ENCODE measurements at regions not wholly inside any gene's neighbourhood (a gene's known extent, or its start where the extent isn't known, plus 50 kb on each side); places are given as distances from the start of the nearest gene placed in this dataset.
"Not testable (repeated sequence)": the region's sequence is repeated elsewhere in the genome, so short reads cannot be mapped to it uniquely, and the experiment has no call there.

DNA sequence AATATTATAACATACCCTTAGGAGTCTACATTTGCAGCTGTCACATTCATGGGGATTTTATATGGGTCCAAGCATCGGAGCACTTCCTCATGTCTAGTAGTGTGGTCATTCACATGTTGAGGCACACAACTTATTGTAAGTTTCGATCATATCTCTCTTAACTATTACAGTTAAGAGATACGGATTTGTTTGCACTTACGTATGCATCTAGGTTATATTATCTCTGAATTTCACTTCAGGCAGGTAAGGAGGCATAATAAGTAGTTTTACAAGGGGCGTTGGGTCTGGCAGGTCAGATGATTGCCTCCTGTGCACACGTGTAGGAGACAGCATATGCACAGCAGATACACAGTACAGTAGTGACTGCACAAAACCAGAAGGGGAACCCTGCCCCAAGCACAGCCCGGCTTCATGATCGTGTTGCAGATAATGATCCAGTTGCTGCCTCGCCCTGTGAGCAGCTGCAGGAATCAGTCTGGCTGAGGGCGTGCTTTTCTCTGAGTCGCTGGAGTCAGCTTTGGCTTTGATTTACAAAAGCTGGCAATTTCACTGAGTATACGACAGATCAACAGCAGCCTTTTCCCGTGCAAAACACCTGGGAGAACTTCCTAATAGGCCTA lies 302.9 kb upstream of the GATB start:
- peak; percentile 61 for DNase-seq (ENCODE audit: low spot score)

DNA sequence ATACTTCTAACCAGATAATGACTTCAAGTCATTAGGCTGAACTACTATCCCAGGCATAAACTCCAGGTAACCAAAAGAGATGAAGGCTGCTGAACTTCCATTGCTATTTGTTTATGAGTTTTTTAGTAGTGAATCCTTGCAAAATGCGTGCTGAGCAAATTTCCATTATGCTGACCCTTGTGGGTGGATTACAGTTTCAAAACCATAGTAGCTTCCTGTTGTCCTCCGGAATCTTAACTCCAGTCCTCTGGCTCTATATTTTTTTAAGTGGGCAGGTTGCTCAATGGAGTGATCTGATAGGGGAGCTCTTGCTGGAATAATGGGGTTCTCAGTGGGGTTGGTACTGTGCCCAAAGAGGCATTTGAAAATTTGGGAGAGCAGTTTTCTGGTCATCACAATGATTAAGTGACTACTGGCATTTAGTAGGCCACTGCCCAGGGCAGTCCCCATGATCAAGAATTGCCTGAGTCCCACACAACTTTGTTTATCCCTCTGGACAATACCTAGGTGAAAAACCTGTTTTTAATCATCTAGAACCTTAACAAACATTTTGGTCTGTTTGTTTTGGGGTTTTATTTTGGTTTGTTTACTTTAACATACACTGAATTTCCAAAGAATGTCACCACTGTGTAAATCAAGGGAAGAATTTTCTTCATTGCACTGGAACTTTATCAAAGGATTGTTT lies 302.3 kb upstream of the GATB start:
- no peak for DNase-seq (ENCODE audit: low spot score)

DNA sequence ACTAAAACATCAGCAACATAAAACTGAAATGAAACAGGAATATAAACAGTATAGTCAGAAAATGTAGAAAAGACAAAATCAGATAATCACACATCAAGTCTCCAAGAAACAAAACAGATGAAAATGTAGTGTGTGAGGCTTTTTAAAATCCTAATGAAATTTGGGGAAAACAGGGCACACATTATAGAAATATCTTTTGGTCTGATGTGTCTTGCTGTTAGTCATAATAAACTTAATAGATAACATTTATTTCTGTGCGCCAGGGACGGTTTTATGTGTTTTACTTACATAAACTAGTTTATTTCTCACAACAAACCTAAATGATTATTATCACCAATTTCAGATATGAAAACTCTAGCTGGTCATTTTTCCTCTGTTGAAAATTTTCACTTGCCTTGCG lies 293.9 kb upstream of the GATB start:
- DNase-seq (ENCODE audit: low spot score) = no peak

DNA sequence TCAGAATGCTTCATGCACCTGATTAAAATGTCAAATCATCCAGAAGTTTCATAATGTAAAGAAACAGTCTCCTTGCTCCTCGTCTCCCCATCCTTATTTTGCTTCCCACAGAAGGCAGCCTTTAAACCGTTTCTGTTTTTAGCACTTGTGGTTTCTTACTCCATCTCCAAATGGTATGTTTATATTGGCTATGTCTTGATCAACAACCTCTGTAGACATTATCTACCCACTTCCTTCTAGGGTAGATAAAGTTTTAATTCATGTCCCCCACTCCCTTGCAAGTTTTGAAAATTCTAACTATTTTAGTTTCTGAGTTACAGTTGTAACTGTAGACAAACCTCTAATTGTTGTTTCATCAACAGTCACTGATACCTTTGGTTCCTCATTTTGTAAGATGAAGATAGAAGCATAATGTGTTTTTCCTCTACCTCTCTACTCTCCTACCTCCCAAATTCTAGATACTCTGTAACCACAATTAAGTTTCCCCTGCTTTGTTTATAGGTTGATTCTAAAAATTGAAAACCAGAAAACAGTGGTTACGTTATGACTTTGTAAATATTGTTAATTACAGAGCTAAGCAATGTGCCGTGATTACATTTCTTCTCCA lies 291.7 kb upstream of the GATB start:
- no peak for DNase-seq (ENCODE audit: low spot score)

DNA sequence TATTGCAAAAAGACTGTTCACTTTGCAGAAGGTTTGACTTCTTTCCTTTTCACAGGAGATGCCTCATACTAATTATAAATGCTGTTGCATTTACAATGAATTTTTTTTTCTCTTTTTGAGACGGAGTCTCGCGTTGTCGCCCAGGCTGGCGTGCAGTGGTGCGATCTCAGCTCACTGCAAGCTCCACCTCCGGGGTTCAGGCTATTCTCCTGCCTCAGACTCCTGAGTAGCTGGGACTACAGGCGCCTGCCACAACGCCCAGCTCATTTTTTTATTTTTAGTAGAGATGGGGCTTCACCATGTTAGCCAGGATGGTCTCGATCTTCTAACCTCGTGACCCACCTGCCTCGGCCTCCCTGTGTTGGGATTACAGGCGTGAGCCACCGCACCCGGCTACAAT lies 290.5 kb upstream of the GATB start:
- not testable (repeated sequence) for DNase-seq (ENCODE audit: low spot score)

DNA sequence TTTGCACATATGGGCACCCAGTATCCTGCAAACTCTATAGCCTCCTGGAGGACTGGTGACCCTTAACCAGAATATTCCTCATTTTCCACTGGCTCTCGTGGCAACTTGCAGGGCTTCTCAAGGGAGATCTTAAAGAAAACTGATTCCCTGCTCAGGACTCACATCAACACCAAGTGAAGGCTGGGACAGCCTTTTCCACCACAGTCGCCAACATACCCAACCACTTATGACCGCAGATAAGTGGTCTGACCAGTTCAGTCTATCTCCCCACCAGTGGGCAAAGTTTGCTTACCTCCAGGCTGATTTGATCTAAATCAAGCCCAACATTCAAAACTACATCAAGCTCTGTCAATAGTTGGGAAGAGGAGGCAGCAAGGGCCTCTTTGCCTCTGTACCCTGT lies 289.3 kb upstream of the GATB start:
- DNase-seq (ENCODE audit: low spot score) = no peak

DNA sequence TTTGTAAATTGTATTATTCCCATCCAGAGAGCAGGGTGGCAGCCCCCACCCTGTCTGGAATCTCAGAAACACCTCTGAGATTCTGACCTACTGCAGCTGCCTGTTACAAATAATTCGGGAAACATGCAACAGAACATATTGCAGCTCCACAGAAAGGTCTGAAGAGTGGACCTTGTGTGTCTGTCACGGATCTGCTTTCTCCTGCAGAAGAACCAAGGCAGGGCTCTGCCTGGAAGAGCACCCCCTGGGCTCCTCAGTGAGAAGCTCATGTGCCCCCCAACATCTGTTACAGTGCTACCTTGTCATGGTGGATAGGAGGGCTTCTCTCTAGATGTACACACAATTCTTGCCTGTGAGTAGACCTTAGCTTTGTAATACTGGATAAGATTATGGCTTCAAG lies 286.6 kb upstream of the GATB start:
- no peak for DNase-seq (ENCODE audit: low spot score)

DNA sequence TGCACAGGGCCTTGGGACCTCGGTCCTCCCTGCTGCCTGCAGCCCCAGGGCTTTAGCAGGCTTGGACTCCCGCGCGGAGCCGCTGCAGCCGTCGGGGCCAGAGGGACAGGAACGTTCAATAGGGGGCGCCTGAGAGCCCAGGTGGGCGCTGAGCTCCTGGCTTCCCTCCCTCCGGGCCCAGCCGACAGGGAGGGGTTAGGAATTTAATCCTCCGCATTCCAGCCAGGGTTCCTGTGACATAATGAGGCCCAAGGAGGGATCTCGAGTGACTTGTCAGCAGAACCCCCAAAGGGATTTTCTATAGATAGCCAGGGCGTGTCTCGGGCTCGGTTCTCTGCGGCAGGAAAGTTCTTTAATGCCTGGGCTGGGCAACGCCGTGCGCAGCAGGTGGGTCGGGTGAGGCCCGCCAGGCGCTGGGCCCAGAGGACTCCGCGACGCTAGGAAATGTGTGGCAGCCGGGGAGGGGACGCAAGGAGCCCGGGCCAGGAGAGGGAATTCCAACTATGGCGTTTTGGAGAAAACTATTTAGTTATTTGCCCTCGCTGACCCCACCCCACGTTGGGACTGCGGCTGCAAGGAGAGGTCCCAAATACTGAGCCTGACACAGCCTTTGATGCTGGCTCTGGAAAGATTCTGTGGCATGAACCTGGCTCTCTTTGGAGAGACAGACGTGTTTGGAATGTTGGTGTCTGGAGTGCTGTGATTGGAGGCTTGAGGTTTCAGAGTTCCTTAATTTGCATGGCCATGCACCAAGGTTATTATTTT lies 285.2 kb upstream of the GATB start:
- no peak for DNase-seq (ENCODE audit: low spot score)

DNA sequence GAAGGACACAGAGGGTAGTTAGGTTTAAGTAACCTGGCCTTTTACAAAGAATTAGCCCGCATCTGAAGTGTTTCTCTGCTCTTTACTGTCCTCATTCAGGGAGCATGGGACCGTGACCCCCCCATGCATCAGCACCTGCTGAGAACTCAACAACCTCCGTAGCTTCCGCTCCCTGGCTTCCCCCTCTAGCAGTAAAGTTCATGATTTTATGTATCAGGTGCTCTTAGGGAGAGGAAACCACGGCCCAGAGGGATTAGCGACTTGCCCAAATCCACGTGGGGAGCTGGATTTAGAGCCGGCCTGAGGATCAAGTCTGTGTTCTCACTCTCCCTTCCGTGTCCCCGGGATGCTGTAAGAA lies 284.6 kb upstream of the GATB start:
- no peak for DNase-seq (ENCODE audit: low spot score)

DNA sequence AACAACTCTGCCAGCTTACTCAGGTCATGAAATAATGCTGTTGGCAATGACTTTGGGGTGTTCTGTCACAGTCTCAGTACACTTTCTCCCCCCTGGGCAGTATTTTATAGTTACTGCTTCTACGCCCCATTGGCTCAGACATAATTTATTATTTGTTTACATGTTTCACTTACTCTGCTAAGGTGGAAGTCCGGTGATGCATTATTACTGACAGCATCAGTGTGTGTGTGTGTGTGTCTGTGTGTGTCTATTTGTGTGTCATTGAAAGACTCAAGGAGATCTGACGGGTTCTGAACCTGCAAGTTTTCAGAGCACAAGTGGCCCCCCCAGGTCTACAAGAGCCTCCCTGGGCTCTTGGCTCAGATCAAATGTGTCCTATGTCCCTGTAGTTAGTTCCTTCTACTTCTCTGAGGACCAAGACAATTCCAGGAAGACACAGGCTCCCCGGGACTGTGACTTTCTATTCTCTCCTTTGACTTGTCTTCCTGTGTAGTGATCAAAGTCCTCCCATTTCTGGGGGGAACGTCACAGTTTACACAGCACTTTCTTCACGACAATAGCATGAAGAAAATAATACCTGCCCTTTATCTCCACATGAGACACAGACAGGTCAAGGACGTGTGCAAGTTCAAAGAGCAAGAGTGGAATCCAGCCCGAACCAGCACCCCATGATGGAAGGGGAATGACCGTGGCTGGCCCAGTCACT lies 283.7 kb upstream of the GATB start:
- DNase-seq (ENCODE audit: low spot score) = no peak

DNA sequence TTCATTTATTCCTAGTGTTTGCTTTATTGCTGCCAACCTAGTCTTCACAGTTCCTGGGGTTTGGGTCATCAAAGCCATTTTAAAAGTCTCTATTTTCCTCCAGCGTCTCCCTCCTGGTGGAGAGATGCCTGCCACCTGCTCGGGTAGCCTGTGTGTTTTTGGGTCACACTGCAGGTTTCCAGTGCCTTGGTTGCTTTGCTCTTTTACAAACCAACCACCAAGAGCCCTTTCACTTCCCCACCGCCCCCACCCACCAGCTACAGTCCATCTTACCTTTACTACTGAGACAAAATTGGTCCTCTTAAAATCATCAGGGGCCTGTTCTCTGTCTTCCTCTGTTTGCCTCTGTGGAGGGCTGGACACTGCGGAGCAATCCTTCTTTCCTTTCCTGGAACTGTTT lies 280.5 kb upstream of the GATB start:
- DNase-seq (ENCODE audit: low spot score) = no peak

DNA sequence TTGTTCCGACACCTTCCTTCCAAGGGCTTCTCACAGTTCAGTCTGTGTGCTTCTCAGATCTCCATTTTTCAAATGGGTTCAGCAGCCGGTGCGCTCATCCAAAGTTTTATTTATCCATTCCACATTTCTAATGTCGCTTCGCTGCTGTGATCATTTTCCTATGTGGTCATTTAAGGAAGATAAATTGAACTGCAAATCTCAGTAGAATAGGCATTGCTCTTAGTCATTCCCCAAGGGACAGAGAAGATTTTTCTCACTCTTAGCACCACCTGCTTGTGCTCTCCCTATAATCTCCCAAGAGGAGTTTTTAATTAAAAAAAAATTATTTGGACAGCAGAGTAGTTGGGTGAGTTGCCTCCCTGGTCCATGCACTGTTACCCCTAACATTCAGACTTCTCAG lies 278.9 kb upstream of the GATB start:
- DNase-seq (ENCODE audit: low spot score) = no peak

DNA sequence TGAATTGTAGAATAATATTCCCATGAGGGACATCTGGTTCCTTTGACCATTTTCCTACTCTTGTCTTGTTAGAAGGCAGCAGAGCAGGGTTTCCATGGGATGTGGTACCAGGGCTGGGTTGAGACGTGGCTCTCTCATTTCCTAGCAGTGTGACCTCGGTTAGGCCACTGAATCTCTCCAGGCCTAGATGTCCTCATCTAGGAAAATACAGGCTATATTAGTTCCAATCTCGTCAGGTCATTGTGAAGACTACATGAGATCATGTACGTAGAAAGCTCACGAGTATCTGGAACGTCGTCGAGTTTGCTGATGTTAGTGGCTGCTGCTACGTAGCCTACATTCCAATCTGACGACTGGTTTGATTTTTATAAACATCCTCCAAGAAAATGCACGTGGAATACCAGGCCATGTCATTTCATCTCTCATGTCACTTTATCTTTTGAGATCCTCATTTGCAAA lies 278.2 kb upstream of the GATB start:
- no peak for DNase-seq (ENCODE audit: low spot score)

DNA sequence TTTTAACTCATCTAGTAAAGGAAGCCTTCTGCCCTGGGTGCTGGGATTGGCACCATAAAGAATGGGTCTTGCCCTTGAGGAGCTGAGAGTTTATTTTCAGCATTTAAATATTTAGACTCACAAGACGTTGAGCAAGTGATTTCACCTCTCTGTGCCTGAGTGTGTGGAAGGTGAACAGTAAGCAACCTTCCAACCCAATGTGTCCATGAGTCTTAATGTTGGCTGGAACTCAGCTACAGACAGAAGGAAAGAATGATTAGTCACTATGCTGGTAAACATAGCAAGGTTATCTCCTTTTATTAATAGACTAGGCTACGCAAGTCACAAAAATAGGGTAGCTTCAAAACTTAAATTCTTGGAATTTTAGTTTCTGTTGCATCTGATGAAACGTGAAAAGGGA lies 277.4 kb upstream of the GATB start:
- DNase-seq (ENCODE audit: low spot score) = no peak

DNA sequence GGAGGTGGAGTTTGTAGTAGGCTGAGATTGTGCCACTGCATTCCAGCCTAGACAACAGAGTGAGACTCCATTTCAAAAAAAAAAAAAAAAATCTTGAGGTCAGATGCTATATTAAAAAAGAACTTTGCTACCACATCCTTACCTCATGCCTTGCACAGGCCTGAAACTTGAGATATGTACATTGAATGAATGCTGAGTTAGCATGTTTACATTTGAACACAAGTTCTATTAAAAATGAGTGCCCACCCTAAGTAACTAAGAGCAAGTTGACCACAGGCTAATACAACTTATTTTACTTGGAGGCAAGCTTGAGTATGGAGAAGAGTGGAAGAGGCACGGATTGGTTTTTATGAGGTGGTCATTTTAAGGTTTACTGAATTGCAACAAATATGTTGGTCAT lies 276.6 kb upstream of the GATB start:
- no peak for DNase-seq (ENCODE audit: low spot score)

DNA sequence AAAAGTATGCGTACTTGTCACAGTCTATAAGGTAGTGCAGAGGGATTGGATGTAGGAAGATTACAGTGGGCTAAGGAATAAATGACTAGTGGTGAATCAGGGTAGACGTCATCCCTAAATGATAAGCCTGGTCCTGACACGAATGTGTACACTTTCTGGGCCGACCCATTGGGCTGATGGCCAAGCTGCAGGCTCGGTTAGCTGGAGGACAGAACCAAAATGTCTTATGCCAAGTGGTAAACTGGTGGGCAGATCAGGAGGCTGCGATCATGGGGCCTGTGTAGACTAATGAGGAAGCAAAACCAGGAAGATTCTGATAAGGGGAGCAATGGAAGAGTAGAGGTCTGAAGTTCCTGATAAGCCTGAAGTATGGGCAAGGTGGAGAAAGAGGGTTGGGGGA lies 272.8 kb upstream of the GATB start:
- no peak for DNase-seq (ENCODE audit: low spot score)

DNA sequence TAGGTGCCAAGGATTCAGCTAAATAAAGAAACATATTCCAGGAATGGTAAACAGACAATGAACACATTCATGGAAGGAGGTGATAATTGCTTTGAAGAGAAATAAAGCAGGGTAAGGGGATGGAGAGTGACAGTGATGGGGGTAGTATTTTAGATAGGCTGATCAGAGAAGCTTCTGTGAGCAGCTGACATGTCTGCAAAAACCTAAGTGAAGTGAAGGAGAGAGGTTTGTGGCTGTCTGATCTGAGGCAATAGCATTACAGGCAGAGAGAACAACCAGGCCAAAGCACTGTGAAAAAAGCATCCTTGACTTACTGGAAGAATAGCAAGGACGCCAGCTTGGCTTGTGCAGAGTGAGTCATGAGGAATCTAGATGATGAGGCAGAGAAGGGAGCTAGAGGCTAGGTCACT lies 271.9 kb upstream of the GATB start:
- no peak for DNase-seq (ENCODE audit: low spot score)

DNA sequence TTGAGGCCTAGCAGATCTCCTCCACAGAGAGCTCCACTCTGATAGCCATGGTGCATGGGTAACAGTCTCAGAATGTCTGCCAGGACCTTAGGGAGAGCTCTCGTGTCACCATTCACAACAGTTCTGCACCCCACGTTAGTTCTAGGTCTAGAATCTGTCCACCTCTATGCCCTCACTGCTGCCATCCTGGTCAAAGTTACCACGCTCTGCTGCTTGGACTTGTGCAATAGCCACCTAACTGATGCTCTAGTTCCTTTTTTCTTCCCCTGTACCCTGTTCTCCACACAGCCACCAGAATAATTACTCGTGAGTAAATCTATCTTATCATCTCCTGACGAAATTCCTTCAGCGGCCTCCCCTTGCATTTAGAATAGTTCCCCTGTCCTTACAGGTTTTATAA lies 268.8 kb upstream of the GATB start:
- no peak for DNase-seq (ENCODE audit: low spot score)

DNA sequence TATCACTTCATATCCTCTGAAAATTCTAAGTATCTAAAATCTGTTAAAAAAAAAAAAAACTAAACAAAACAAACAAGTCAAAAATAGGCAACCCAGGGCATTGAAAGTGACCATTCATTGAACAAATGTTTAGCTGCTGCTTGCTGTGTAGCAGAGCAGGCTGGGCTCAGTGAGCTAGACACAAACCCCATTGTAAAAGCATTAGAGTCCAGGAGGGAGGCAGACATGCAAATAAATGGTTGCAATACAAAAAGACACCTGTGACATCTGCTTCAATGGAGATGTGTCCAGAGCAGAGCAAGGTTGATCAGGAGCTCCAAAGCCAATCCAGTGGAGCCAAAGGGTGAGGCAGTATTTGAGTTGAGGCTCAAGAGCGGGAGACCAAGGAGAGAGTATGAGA lies 267.3 kb upstream of the GATB start:
- no peak for DNase-seq (ENCODE audit: low spot score)

DNA sequence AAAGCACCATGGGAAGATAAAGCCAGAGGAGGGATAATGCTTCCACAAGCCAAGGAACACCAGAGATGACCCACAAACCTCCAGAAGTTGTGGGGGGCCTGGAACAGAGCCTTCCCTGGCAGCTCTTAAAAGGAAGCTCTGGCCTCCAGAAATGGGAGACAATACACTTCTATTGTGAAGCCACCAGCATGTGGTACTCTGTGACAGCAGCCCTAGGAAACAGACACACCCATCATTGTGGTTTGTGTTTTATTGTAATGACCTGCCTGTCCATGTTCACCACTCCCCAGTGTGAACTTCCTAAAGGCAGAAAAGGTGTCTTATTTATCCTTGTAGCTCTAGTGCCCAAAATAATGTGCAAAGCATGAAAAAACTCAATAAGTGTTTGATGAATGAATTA lies 264.1 kb upstream of the GATB start:
- DNase-seq (ENCODE audit: low spot score) = peak; percentile 12

DNA sequence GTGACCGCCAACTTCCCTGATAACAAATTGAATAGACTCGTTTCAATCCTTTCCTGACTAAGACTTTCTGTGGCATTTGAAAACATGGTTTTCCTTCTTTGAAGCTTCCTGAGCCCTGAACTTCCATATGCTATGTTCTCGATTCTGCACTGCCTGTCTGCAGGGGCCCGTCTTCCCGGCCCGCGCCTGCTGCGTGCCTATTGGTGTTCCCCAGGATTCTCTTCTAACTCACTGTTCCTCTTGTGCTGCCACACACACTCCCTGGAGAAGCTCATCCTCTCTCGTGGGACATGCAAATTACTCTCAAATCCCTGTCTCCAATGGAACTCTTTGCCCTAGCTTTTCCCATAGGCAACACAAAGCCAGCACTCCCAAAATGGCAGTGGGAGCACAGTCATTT lies 262.9 kb upstream of the GATB start:
- no peak for DNase-seq (ENCODE audit: low spot score)

DNA sequence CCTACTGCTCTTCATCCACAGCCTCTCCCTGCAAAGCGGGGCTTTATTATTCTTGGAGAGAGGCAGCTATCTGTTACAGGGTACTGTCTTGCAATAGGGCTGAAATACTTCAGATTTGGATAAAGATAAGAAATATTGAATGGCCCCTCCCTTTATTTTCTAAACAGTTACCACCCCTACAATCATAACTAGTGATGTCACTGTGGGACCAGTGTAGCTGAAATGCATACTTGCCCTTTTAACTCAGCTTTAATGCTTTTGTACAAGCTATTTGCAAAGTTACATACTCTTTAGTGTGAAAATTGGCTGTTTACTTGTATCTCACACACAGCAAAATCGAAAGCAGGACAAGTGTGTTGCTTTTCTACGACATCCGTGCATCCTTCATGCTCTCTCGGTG lies 261.7 kb upstream of the GATB start:
- no peak for DNase-seq (ENCODE audit: low spot score)
